Kidney (tissue), 13 donors: ENCODE measurements at regions not wholly inside any gene's neighbourhood (a gene's known extent, or its start where the extent isn't known, plus 50 kb on each side); places are given as distances from the start of the nearest gene placed in this dataset.
A peak's percentile ranks its signal among the peaks of the same experiment; 100 is the strongest.

ENCODE experiments used
- DNase-seq, 5 donors: peaks; one replicate each; pipeline ENCODE4 v3.0.0-alpha.2; 2013 to 2020
- FAIRE-seq: peaks from 2 replicates; lab custom pipeline; 2012; peaks lifted over from hg19 to GRCh38; lab: Jason Lieb, UNC
- H3K27ac ChIP-seq, 2 donors: one replicate each; pipeline ENCODE4 v1.7.0; 2013; ENCODE audit warnings: low read depth in 2 of 2, low read length in 2 of 2, inconsistent platforms in 1 of 2
- H3K27me3 ChIP-seq: one replicate; pipeline ENCODE4 v1.7.1; 2013; ENCODE audit warnings: low read length, inconsistent platforms; ENCODE audit not compliant: control insufficient read depth, insufficient read depth
- H3K36me3 ChIP-seq, 3 donors: one replicate each; pipeline versions ENCODE4 v1.7.0 to v1.7.1; 2013; ENCODE audit warnings: low read length in 3 of 3, control low read depth in 1 of 3, inconsistent platforms in 1 of 3; ENCODE audit not compliant: insufficient read depth in 3 of 3, control insufficient read depth in 2 of 3
- H3K4me1 ChIP-seq, 3 donors: one replicate each; pipeline versions ENCODE4 v1.7.0 to v1.7.1; 2013; ENCODE audit warnings: low read length in 3 of 3, inconsistent platforms in 1 of 3, low read depth in 1 of 3; ENCODE audit not compliant: control insufficient read depth in 2 of 3, insufficient read depth in 2 of 3
- H3K4me3 ChIP-seq, 3 donors: one replicate each; pipeline versions ENCODE4 v1.7.0 to v1.8.1; 2013; ENCODE audit warnings: low read length in 3 of 3, control low read depth in 1 of 3, inconsistent platforms in 1 of 3
- H3K9ac ChIP-seq, 3 donors: one replicate each; pipeline versions ENCODE4 v1.7.0 to v1.7.1; 2013; ENCODE audit warnings: low read length in 3 of 3, control low read depth in 1 of 3, inconsistent platforms in 1 of 3
- H3K9me3 ChIP-seq, 3 donors: one replicate each; pipeline versions ENCODE4 v1.7.0 to v1.7.1; 2013; ENCODE audit warnings: low read length in 3 of 3, control low read depth in 1 of 3, inconsistent platforms in 1 of 3; ENCODE audit not compliant: control insufficient read depth in 2 of 3, insufficient read depth in 1 of 3
- intact Hi-C: fragments of 100-400 bp; cut with DNase I; formaldehyde crosslinking; loops from one replicate; pipeline ENCODE4 v1.11.1; 2022
- TF ChIP-seq, protein P1 (sequence below): IDR thresholded peaks from 3 replicates; pipeline ENCODE4 v1.5.1; 2012; ENCODE audit warnings: mild to moderate bottlenecking, moderate library complexity, borderline replicate concordance; ENCODE audit not compliant: insufficient read depth; ENCODE audit errors: extremely low read depth
- donor health status: control.
- donor health status: control.
- donor health status: control.
- donor health status: control.
- donor health status: control.
- donor health status: DM: yes; HTN: yes; CAD: no.
- donor health status: Normal renal cell carcinoma (clear cell type).

DNA sequence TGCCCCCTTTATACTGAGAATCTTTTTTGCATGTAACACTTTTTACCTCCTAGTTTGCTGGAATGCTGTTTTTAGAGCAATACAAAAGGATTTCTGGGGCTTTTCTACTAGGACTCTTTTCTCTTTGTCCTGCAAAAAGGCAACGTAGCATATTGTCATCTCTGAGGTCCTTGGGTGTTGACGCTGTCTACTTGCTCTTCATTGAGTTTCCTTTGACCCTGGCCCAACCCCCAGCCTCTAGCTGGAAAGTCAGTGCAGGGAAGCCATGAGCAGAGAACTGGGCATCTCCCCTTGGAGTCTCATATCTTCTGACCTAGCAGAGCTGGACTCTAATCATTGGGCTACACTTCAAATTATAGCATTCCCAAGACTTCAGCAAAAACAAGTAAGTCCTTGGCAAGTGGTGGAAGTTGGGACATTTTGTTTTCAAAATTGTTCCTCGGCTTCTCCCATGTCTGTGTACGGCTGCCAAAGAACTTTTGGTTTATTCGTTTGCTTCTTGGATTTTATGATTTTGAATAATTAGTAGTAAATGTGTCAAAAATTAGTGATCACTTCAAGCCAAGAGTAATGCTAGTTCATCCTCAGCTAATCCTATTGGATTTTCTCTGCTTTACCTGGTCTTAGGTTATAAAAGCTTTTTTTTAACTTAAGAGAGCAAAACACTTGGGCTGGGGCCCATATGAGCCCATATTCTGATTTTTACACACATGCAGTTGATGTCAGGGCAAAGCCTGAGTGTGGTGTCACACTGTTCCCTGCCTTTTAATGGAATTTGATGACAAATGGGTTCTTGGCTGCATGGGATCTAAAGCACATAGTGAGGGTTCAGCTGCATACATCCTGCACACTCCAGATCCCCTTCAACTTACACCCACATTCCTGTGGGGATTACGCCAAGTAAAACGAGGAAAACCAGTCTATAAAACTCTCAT, 419.5 kb upstream of the C2CD4B start:
- intact Hi-C loops, result no loop called here
- no peak for FAIRE-seq

DNA sequence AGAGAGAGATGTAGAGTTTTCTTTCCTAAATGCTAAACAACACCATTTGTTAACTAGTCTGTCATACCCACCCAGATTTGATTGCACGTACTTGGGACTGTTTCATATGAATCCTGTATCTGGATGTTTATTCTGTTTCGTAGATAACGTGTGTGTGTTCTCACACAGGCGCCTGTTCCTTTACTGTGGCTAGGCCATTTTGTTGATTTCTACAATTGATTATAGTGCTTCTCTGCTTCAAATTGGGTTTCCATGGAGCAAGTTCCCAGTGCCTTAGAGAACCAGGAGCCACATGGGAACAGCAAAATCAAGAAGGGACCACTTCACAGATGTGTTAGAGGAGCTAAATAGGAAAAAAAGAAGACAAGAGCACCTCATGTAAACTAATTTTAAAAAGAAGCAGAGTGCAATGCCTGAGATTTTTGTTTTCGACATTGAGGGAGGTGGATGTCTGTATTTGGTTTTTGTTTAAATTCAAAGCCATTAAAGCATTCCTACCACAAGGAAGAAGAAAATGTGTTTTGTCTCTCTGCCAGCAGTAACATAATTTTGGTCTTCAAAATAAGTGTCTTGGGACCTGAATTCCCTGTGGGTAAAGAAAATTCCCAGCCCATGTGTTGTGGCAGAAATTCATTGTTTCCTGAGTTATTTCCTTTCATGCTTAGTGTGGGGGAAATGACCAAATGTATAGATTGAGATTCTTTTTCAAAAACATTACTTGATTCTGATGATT, 424.0 kb upstream of the C2CD4B start:
- intact Hi-C loops, result no loop called here
- H3K9me3 ChIP-seq, result no peaks in the 10 kb centered on the region

More for the DNA sequence above, 419.5 kb upstream of the C2CD4B start:
- TF ChIP-seq, protein P1, sequence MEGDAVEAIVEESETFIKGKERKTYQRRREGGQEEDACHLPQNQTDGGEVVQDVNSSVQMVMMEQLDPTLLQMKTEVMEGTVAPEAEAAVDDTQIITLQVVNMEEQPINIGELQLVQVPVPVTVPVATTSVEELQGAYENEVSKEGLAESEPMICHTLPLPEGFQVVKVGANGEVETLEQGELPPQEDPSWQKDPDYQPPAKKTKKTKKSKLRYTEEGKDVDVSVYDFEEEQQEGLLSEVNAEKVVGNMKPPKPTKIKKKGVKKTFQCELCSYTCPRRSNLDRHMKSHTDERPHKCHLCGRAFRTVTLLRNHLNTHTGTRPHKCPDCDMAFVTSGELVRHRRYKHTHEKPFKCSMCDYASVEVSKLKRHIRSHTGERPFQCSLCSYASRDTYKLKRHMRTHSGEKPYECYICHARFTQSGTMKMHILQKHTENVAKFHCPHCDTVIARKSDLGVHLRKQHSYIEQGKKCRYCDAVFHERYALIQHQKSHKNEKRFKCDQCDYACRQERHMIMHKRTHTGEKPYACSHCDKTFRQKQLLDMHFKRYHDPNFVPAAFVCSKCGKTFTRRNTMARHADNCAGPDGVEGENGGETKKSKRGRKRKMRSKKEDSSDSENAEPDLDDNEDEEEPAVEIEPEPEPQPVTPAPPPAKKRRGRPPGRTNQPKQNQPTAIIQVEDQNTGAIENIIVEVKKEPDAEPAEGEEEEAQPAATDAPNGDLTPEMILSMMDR, result no peak
- H3K27ac ChIP-seq, result no peak overlapping the region
- no peak overlapping the region for H3K4me3 ChIP-seq
- H3K27me3 ChIP-seq, result no peaks in the 10 kb centered on the region
- no peaks in the 10 kb centered on the region for H3K9me3 ChIP-seq
- H3K36me3 ChIP-seq, result no peaks in the 10 kb centered on the region
- no peak for DNase-seq
- no peak overlapping the region for H3K9ac ChIP-seq
- no peaks in the 10 kb centered on the region for H3K4me1 ChIP-seq

DNA sequence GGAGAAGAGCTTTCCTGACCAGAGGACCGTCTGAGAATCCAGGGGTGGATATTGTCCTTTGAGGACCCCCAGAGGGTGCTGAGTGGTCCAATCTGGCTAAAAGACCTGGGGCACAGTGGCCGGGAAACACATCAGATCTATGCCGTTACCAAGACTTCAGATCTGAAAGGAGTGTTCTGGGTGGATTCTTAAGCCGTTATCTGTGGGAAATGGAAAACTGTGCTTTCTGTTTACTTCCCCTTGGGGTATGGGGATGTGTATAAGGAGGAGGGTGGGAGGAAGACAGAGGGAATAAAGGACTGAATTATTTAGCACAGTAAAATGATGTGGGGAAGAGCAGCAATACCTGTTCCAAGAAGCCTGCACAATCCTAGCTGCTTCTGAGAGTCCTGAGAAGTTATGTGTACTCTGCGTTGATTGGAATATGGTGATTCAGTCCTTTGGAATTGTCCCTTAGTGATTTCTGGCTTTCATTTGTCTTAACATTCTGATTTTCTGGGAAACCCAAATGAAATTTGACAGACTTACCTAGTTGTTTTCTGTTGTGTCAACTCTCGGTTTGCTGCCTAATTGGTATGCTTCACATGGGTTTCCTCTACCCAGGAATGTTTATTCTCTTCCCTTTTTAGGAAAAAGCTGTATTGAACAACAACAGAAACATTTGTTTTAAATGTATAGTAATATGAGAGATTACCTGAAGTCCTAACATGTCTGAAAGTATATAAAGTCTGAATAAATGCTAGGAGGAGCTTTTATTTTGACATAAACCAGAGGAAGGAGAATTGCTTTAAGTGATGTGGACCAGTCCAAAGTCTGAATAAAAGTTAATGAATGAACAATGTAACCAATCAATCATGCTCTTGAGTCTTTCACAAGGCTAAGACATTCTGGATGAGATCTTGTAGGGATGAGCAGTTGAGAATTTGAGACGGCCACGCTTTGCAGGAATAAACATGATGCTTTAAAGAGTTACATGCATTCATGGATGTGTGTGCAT, 427.1 kb upstream of the C2CD4B start:
- Histone ChIP-seq H3K4me3 (peak overlapping the region in 1 of 3 donors; percentile 14), H3K27ac (no peak overlapping the region), H3K4me1 (peaks cover 0 to 5% (median 0%) of the 10 kb centered on the region in 3 donors), H3K27me3 (no peaks in the 10 kb centered on the region), H3K36me3 (no peaks in the 10 kb centered on the region), H3K9me3 (no peaks in the 10 kb centered on the region), H3K9ac (no peak overlapping the region)
- intact Hi-C loops, result no loop called here
- peak; percentile 76 for FAIRE-seq
- TF ChIP-seq, protein P1, result no peak
- DNase-seq, result peak in 2 of 5 donors; percentile 37 to 50

More for the DNA sequence above, 424.0 kb upstream of the C2CD4B start:
- Histone ChIP-seq H3K27ac (no peak overlapping the region), H3K9ac (no peak overlapping the region), H3K27me3 (no peaks in the 10 kb centered on the region), H3K4me3 (no peak overlapping the region), H3K4me1 (peaks cover 0 to 5% (median 0%) of the 10 kb centered on the region in 3 donors), H3K36me3 (no peaks in the 10 kb centered on the region)
- no peak for FAIRE-seq
- no peak for DNase-seq
- TF ChIP-seq, protein P1, result no peak
